Glutamatergic neuron (in vitro differentiated cells): ENCODE measurements at regions not wholly inside any gene's neighbourhood (a gene's known extent, or its start where the extent isn't known, plus 50 kb on each side); places are given as distances from the start of the nearest gene placed in this dataset.

Source experiments
- DNase-seq: peaks from one replicate; pipeline ENCODE4 v3.0.0; 2022
- H3K27ac Mint-ChIP-seq: one replicate; pipeline ENCODE4 v1.8.0; 2020; ENCODE audit warnings: mild to moderate bottlenecking, mixed read lengths, inconsistent platforms; ENCODE audit not compliant: unreplicated experiment
- H3K27me3 Mint-ChIP-seq: one replicate; pipeline ENCODE4 v1.8.0; 2020; ENCODE audit warnings: mild to moderate bottlenecking, moderate library complexity, mixed read lengths, inconsistent platforms; ENCODE audit not compliant: unreplicated experiment
- H3K36me3 Mint-ChIP-seq: one replicate; pipeline ENCODE4 v1.8.0; 2020; ENCODE audit warnings: mild to moderate bottlenecking, mixed read lengths, inconsistent platforms; ENCODE audit not compliant: unreplicated experiment
- H3K4me1 Mint-ChIP-seq: one replicate; pipeline ENCODE4 v1.8.0; 2020; ENCODE audit warnings: mild to moderate bottlenecking, low read depth, mixed read lengths, inconsistent platforms; ENCODE audit not compliant: unreplicated experiment
- H3K4me3 Mint-ChIP-seq: one replicate; pipeline ENCODE4 v1.8.0; 2020; ENCODE audit warnings: mild to moderate bottlenecking, mixed read lengths, inconsistent platforms; ENCODE audit not compliant: unreplicated experiment
- H3K9me3 Mint-ChIP-seq: one replicate; pipeline ENCODE4 v1.8.0; 2020; ENCODE audit warnings: mild to moderate bottlenecking, moderate library complexity, mixed read lengths, inconsistent platforms; ENCODE audit not compliant: unreplicated experiment
- TF ChIP-seq, protein P1 (sequence below): fragments of 200-600 bp; sonication (generic); IDR thresholded peaks from one replicate; pipeline ENCODE4 v1.5.0; 2021; ENCODE audit not compliant: partially characterized antibody, unreplicated experiment

DNA sequence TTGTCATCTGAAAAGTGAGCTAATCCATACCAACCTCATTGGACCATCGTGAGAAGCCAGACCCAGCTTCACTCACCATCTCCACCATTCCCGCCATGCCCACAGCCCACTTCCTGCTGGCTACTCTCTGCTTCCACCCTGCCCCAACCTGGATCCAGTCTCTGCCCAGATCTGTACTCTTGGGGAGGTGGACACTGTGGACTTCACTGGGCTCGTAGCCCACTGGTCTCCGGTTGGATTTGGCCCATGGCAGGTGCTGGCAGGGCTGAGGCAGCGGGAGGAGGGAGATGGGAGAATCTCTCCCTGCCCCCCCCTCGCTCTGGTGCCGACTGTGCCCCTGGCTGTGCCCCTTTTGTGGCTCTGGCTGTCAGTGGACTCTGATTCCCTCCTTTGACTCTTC is 193.8 kb downstream of the ABHD5 start:
- Mint-ChIP-seq H3K36me3 (peaks cover 4% of the 10 kb centered on the region), H3K9me3 (peaks cover 2% of the 10 kb centered on the region), H3K27me3 (no peaks in the 10 kb centered on the region), H3K4me3 (no peak overlapping the region), H3K27ac (no peak overlapping the region), H3K4me1 (peaks cover 12% of the 10 kb centered on the region)
- TF ChIP-seq, protein P1, sequence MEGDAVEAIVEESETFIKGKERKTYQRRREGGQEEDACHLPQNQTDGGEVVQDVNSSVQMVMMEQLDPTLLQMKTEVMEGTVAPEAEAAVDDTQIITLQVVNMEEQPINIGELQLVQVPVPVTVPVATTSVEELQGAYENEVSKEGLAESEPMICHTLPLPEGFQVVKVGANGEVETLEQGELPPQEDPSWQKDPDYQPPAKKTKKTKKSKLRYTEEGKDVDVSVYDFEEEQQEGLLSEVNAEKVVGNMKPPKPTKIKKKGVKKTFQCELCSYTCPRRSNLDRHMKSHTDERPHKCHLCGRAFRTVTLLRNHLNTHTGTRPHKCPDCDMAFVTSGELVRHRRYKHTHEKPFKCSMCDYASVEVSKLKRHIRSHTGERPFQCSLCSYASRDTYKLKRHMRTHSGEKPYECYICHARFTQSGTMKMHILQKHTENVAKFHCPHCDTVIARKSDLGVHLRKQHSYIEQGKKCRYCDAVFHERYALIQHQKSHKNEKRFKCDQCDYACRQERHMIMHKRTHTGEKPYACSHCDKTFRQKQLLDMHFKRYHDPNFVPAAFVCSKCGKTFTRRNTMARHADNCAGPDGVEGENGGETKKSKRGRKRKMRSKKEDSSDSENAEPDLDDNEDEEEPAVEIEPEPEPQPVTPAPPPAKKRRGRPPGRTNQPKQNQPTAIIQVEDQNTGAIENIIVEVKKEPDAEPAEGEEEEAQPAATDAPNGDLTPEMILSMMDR, result no peak
- no peak for DNase-seq

- DNase-seq, result no peak
- peaks cover 4% of the 10 kb centered on the region for H3K36me3 Mint-ChIP-seq
- no peaks in the 10 kb centered on the region for H3K27me3 Mint-ChIP-seq
- TF ChIP-seq, protein P1, result no peak
- H3K4me1 Mint-ChIP-seq, result peaks cover 12% of the 10 kb centered on the region
- no peak overlapping the region for H3K4me3 Mint-ChIP-seq
- no peak overlapping the region for H3K27ac Mint-ChIP-seq
- peaks cover 2% of the 10 kb centered on the region for H3K9me3 Mint-ChIP-seq
These were observed 195.3 kb downstream of the ABHD5 start for GRCh38 chr3:43885908-43886618.

- TF ChIP-seq, protein P1, result no peak
- peak overlapping the region; percentile 82 for H3K27ac Mint-ChIP-seq
- H3K36me3 Mint-ChIP-seq, result no peaks in the 10 kb centered on the region
- no peak for DNase-seq
- H3K4me1 Mint-ChIP-seq, result peaks cover 31% of the 10 kb centered on the region
- H3K9me3 Mint-ChIP-seq, result peaks cover 2% of the 10 kb centered on the region
- no peaks in the 10 kb centered on the region for H3K27me3 Mint-ChIP-seq
- H3K4me3 Mint-ChIP-seq, result peak overlapping the region; percentile 66
These were observed 201.3 kb downstream of the ABHD5 start for GRCh38 chr3:43892061-43892460.

DNA sequence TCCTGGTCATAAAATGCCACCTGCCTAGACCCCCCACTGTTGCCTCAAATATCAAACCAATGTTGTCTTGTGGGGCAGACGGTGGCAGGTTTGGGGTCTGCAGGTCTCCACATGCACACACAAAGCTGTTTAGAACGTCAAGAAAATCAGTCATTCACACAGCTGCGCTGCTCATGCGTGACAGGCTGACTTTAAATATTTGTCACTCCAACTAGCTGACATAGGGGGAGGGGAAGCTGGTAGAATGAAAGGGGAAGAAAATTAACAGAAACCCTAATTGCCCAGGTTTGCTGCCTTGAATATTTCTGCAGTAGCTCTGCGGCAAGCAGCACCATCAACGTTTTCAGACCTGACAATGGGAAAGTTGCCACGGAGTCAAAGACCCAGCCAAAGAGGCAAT is 201.8 kb downstream of the ABHD5 start:
- peaks cover 29% of the 10 kb centered on the region for H3K4me1 Mint-ChIP-seq
- peak overlapping the region; percentile 82 for H3K27ac Mint-ChIP-seq
- TF ChIP-seq, protein P1, result no peak
- DNase-seq, result no peak
- H3K36me3 Mint-ChIP-seq, result no peaks in the 10 kb centered on the region
- peak overlapping the region; percentile 66 for H3K4me3 Mint-ChIP-seq
- no peaks in the 10 kb centered on the region for H3K27me3 Mint-ChIP-seq
- H3K9me3 Mint-ChIP-seq, result peaks cover 2% of the 10 kb centered on the region

DNA sequence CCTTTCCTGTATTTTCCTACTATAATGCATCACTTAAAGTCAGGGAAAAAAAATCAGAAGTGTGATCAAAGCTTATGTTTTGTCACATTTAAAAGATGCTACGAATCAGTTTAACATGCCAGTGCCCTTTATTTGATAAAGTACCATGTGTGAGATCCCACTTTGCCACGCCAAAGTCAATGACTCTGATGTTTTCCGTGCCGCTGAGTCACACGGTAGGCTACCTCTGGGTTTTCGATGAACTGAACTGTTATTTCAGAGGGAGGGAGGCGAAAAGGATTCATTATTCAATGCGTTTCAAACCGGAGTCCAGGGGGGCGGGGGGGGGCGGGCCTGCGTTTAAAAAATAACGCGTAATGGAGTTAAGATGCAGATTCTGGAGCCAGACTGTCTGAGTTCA is 203.0 kb downstream of the ABHD5 start:
- Mint-ChIP-seq H3K4me1 (peaks cover 25% of the 10 kb centered on the region), H3K9me3 (peaks cover 2% of the 10 kb centered on the region), H3K27me3 (no peaks in the 10 kb centered on the region), H3K27ac (peak overlapping the region; percentile 72), H3K4me3 (peak overlapping the region; percentile 79), H3K36me3 (no peaks in the 10 kb centered on the region)
- TF ChIP-seq, protein P1, result no peak
- no peak for DNase-seq
